OCI-LY1 (cell line): ENCODE measurements at regions not wholly inside any gene's neighbourhood (a gene's known extent, or its start where the extent isn't known, plus 50 kb on each side); places are given as distances from the start of the nearest gene placed in this dataset.

Experiments
- H2AFZ ChIP-seq: fragments of 200-600 bp; sonication (generic), shearing (Covaris generic); 2 replicates; pipeline ENCODE4 v1.6.0; 2014; ENCODE audit warnings: antibody characterized with exemption, mild to moderate bottlenecking, low read length
- H3F3A ChIP-seq: fragments of 200-600 bp; sonication (generic), shearing (Covaris generic); 2 replicates; pipeline ENCODE4 v1.6.0; 2014; ENCODE audit warnings: mild to moderate bottlenecking, antibody characterized with exemption, low read length, moderate library complexity; ENCODE audit not compliant: insufficient read depth
- H3K27ac ChIP-seq: fragments of 200-600 bp; sonication (generic); 2 replicates; pipeline ENCODE4 v1.5.1; 2014; ENCODE audit warnings: low read length, mixed run types, mild to moderate bottlenecking, low read depth; ENCODE audit not compliant: poor library complexity, severe bottlenecking
- H3K27me3 ChIP-seq: fragments of 200-600 bp; sonication (generic); 2 replicates; pipeline ENCODE4 v1.6.0; 2014; ENCODE audit warnings: antibody characterized with exemption, mild to moderate bottlenecking, low read length, moderate library complexity; ENCODE audit not compliant: insufficient read depth
- H3K36me3 ChIP-seq: fragments of 200-600 bp; sonication (generic); 2 replicates; pipeline ENCODE4 v1.6.1; 2014; ENCODE audit warnings: mild to moderate bottlenecking, antibody characterized with exemption, low read length, moderate library complexity, mixed read lengths; ENCODE audit not compliant: insufficient read depth
- H3K4me1 ChIP-seq: fragments of 200-600 bp; sonication (generic); 2 replicates; pipeline ENCODE4 v1.5.1; 2014; ENCODE audit warnings: mild to moderate bottlenecking, low read length, moderate library complexity; ENCODE audit not compliant: insufficient read depth, severe bottlenecking
- H3K4me2 ChIP-seq: fragments of 200-600 bp; sonication (generic), shearing (Covaris generic); 2 replicates; pipeline ENCODE4 v1.6.1; 2014; ENCODE audit warnings: low read length
- H3K4me3 ChIP-seq: fragments of 200-600 bp; sonication (generic); 2 replicates; pipeline ENCODE4 v1.5.1; 2014; ENCODE audit warnings: low read length, low read depth, mild to moderate bottlenecking, mixed read lengths; ENCODE audit not compliant: poor library complexity, severe bottlenecking
- H3K79me2 ChIP-seq: fragments of 200-600 bp; shearing (Covaris generic); 2 replicates; pipeline ENCODE4 v1.6.1; 2016; ENCODE audit warnings: mixed run types, low read length, mixed read lengths; ENCODE audit not compliant: insufficient read depth
- H3K9ac ChIP-seq: fragments of 200-600 bp; sonication (generic), shearing (Covaris generic); 2 replicates; pipeline ENCODE4 v1.6.1; 2014; ENCODE audit warnings: mild to moderate bottlenecking, low read length, mixed read lengths
- H3K9me2 ChIP-seq: fragments of 200-600 bp; sonication (generic), shearing (Covaris generic); 2 replicates; pipeline ENCODE4 v1.6.1; 2014; ENCODE audit warnings: low read depth, mild to moderate bottlenecking, low read length, mixed read lengths
- H3K9me3 ChIP-seq: fragments of 200-600 bp; shearing (Covaris generic); 2 replicates; pipeline ENCODE4 v1.6.1; 2014; ENCODE audit warnings: low read length, mixed read lengths
- H4K20me1 ChIP-seq: fragments of 200-600 bp; sonication (generic), shearing (Covaris generic); 2 replicates; pipeline ENCODE4 v1.6.0; 2016; ENCODE audit warnings: mild to moderate bottlenecking, low read length; ENCODE audit not compliant: insufficient read depth
- CTCF ChIP-seq: fragments of 200-600 bp; sonication (generic), shearing (Covaris generic); IDR thresholded peaks from 2 replicates; pipeline ENCODE4 v1.5.1; 2017; ENCODE audit warnings: mild to moderate bottlenecking, antibody characterized with exemption, low read length, moderate library complexity, mixed read lengths
- EZH2 ChIP-seq: fragments of 200-600 bp; sonication (generic), shearing (Covaris generic); IDR thresholded peaks from 2 replicates; pipeline ENCODE4 v1.8.0; 2017; ENCODE audit warnings: borderline replicate concordance, mixed run types, mild to moderate bottlenecking, antibody characterized with exemption, low read length, moderate library complexity, mixed read lengths

- Histone ChIP-seq H2AFZ (no peak overlapping the region), H4K20me1 (no peaks in the 10 kb centered on the region), H3K9me2 (no peaks in the 10 kb centered on the region), H3K9me3 (no peaks in the 10 kb centered on the region), H3K79me2 (no peaks in the 10 kb centered on the region), H3K36me3 (no peaks in the 10 kb centered on the region), H3K4me2 (no peak overlapping the region), H3K27me3 (no peaks in the 10 kb centered on the region), H3K9ac (no peak overlapping the region), H3F3A (no peaks in the 10 kb centered on the region), H3K4me1 (no peaks in the 10 kb centered on the region), H3K4me3 (no peak overlapping the region), H3K27ac (no peak overlapping the region)
- no peak for TF ChIP-seq CTCF
- TF ChIP-seq EZH2: no peak
Measured at GRCh38 chr13:70363991-70364390, 255.7 kb upstream of the KLHL1 start.

- Histone ChIP-seq H3K79me2 (no peaks in the 10 kb centered on the region), H3K4me3 (no peak overlapping the region), H2AFZ (no peak overlapping the region), H3K36me3 (no peaks in the 10 kb centered on the region), H3F3A (no peaks in the 10 kb centered on the region), H4K20me1 (no peaks in the 10 kb centered on the region), H3K27me3 (no peaks in the 10 kb centered on the region), H3K9ac (no peak overlapping the region), H3K4me2 (no peak overlapping the region), H3K9me2 (no peaks in the 10 kb centered on the region), H3K4me1 (no peaks in the 10 kb centered on the region), H3K9me3 (no peaks in the 10 kb centered on the region), H3K27ac (no peak overlapping the region)
- TF ChIP-seq CTCF (no peak), EZH2 (no peak)
Measured at GRCh38 chr13:70362820-70363570, 254.7 kb upstream of the KLHL1 start.

GRCh38 chr13:70357031-70357430 lies 248.8 kb upstream of the KLHL1 start:
- Histone ChIP-seq H3K36me3 (no peaks in the 10 kb centered on the region), H3K4me2 (no peak overlapping the region), H2AFZ (no peak overlapping the region), H3K4me1 (no peaks in the 10 kb centered on the region), H3K27me3 (no peaks in the 10 kb centered on the region), H3K9me3 (no peaks in the 10 kb centered on the region), H3K9ac (no peak overlapping the region), H4K20me1 (no peaks in the 10 kb centered on the region), H3K9me2 (no peaks in the 10 kb centered on the region), H3F3A (no peaks in the 10 kb centered on the region), H3K27ac (no peak overlapping the region), H3K4me3 (no peak overlapping the region), H3K79me2 (no peaks in the 10 kb centered on the region)
- TF ChIP-seq CTCF: no peak
- no peak for TF ChIP-seq EZH2
